ENCODE measurements at regions not wholly inside any gene's neighbourhood (a gene's known extent, or its start where the extent isn't known, plus 50 kb on each side); places are given as distances from the start of the nearest gene placed in this dataset.

DNA sequence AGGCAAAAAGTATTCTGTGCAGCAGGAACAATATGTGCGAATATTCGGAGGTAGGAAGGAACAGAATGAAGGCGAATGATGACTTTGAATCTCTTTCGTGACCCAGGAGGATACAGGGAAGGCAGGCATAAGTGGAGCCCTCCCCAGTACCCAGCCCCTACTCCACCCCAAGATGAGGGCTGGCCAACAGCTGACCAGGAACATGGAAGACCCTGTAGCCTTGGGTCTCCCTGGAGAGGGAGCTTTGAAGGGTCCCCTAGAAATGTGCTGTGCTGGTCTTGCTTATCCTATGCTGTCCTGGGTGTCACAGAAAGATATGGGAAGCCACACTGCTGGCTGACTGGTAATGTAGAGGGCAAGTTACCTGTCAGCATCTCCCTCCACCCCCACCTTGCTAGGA is 113.7 kb upstream of the NCAM1 start:
- TF ChIP-seq, protein P1, sequence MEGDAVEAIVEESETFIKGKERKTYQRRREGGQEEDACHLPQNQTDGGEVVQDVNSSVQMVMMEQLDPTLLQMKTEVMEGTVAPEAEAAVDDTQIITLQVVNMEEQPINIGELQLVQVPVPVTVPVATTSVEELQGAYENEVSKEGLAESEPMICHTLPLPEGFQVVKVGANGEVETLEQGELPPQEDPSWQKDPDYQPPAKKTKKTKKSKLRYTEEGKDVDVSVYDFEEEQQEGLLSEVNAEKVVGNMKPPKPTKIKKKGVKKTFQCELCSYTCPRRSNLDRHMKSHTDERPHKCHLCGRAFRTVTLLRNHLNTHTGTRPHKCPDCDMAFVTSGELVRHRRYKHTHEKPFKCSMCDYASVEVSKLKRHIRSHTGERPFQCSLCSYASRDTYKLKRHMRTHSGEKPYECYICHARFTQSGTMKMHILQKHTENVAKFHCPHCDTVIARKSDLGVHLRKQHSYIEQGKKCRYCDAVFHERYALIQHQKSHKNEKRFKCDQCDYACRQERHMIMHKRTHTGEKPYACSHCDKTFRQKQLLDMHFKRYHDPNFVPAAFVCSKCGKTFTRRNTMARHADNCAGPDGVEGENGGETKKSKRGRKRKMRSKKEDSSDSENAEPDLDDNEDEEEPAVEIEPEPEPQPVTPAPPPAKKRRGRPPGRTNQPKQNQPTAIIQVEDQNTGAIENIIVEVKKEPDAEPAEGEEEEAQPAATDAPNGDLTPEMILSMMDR (IDR thresholded peaks at IDR 0.05; ENCODE audit: low read depth, low read length, poor library complexity, severe bottlenecking), result no peak
- TF ChIP-seq EZH2phosphoT487 (IDR thresholded peaks at IDR 0.05; ENCODE audit: borderline replicate concordance, low read length), result no peak

Measured in DOHH2 (cell line).